ENCODE measurements at regions not wholly inside any gene's neighbourhood (a gene's known extent, or its start where the extent isn't known, plus 50 kb on each side); places are given as distances from the start of the nearest gene placed in this dataset.
"Not testable (repeated sequence)": the region's sequence is repeated elsewhere in the genome, so short reads cannot be mapped to it uniquely, and the experiment has no call there.

DNA sequence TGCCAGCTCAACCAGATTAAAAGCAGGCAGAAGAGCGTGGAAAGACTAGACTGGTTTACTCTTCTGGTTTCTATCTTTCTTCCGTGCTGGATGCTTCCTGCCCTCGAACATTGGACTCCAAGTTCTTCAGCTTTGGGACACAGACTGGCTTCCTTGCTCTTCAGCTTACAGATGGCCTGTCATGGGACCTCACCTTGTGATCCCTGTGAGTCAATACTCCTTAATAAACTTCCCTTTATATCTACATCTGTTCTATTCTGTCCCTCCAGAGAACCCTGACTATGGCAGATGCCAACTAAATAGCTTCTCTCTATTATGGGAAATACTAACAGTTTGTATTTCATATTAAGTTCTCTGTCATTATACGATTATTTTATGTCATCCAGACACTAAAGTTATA, 609.1 kb downstream of the LMO7 start:
- TF ChIP-seq, protein P1, sequence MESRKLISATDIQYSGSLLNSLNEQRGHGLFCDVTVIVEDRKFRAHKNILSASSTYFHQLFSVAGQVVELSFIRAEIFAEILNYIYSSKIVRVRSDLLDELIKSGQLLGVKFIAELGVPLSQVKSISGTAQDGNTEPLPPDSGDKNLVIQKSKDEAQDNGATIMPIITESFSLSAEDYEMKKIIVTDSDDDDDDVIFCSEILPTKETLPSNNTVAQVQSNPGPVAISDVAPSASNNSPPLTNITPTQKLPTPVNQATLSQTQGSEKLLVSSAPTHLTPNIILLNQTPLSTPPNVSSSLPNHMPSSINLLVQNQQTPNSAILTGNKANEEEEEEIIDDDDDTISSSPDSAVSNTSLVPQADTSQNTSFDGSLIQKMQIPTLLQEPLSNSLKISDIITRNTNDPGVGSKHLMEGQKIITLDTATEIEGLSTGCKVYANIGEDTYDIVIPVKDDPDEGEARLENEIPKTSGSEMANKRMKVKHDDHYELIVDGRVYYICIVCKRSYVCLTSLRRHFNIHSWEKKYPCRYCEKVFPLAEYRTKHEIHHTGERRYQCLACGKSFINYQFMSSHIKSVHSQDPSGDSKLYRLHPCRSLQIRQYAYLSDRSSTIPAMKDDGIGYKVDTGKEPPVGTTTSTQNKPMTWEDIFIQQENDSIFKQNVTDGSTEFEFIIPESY (IDR thresholded peaks at IDR 0.05), result no peak
- TF ChIP-seq FOXA2 (IDR thresholded peaks at IDR 0.05) (no peak), SP1 (IDR thresholded peaks at IDR 0.05) (no peak), GABPA (IDR thresholded peaks at IDR 0.05 in 1 of 2, conservative IDR thresholded peaks at IDR 0.05 in 1 of 2) (no peak), YY1 (IDR thresholded peaks at IDR 0.05) (no peak), EGR1 (IDR thresholded peaks at IDR 0.05; ENCODE audit: low read depth in 2 of 2) (no peak), RXRA (IDR thresholded peaks at IDR 0.05) (no peak), NR2F2 (IDR thresholded peaks at IDR 0.05) (no peak), RAD21 (IDR thresholded peaks at IDR 0.05) (no peak), TAF1 (conservative IDR thresholded peaks at IDR 0.05) (no peak)
- TF ChIP-seq, protein P2, sequence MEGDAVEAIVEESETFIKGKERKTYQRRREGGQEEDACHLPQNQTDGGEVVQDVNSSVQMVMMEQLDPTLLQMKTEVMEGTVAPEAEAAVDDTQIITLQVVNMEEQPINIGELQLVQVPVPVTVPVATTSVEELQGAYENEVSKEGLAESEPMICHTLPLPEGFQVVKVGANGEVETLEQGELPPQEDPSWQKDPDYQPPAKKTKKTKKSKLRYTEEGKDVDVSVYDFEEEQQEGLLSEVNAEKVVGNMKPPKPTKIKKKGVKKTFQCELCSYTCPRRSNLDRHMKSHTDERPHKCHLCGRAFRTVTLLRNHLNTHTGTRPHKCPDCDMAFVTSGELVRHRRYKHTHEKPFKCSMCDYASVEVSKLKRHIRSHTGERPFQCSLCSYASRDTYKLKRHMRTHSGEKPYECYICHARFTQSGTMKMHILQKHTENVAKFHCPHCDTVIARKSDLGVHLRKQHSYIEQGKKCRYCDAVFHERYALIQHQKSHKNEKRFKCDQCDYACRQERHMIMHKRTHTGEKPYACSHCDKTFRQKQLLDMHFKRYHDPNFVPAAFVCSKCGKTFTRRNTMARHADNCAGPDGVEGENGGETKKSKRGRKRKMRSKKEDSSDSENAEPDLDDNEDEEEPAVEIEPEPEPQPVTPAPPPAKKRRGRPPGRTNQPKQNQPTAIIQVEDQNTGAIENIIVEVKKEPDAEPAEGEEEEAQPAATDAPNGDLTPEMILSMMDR (IDR thresholded peaks at IDR 0.05; ENCODE audit: low read depth, low read length, missing input control), result no peak
- TF ChIP-seq, protein P3, sequence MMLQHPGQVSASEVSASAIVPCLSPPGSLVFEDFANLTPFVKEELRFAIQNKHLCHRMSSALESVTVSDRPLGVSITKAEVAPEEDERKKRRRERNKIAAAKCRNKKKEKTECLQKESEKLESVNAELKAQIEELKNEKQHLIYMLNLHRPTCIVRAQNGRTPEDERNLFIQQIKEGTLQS (IDR thresholded peaks at IDR 0.05), result no peak
- no peaks in the 10 kb centered on the region for H3K9me3 ChIP-seq (ENCODE audit: control insufficient read depth in 4 of 4, low read length in 3 of 4)
- WGBS, result 37% methylated on average over 4 of the region's 4 CpGs
- DNase-seq (ENCODE audit: low spot score), result no peak
- no peaks in the 10 kb centered on the region for H3K36me3 ChIP-seq (ENCODE audit: control insufficient read depth in 4 of 4, insufficient read depth in 3 of 4, low read depth in 1 of 4, low read length in 3 of 4)
- H3K9ac ChIP-seq (ENCODE audit: low read depth in 1 of 2, low read length in 2 of 2), result no peak overlapping the region
- H3K27me3 ChIP-seq (ENCODE audit: control insufficient read depth in 4 of 4, insufficient read depth in 4 of 4, low read length in 3 of 4), result no peaks in the 10 kb centered on the region
- H3K4me3 ChIP-seq (ENCODE audit: low read depth in 1 of 3, low read length in 3 of 3), result no peak overlapping the region
- H3K27ac ChIP-seq (ENCODE audit: low read depth in 1 of 2, low read length in 2 of 2), result no peak overlapping the region
- no peaks in the 10 kb centered on the region for H3K4me1 ChIP-seq (ENCODE audit: control insufficient read depth in 4 of 4, insufficient read depth in 4 of 4, low read length in 3 of 4)

DNA sequence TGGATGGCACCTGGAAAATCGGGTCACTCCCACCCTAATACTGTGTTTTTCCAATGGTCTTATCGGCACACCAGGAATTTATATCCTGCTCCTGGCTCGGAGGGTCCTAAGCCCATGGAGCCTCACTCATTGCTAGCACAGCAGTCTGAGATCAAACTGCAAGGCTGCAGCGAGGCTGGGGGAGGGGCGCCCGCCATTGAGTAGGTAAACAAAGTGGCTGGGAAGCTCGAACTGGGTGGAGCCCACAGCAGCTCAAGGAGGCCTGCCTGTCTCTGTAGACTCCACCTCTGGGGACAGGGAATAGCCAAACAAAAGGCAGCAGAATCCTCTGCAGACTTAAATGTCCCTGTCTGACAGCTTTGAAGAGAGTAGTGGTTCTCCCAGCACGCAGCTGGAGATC, 607.0 kb downstream of the LMO7 start:
- H3K27ac ChIP-seq (ENCODE audit: low read depth in 1 of 2, low read length in 2 of 2); H3K9me3 ChIP-seq (ENCODE audit: control insufficient read depth in 4 of 4, low read length in 3 of 4); H3K27me3 ChIP-seq (ENCODE audit: control insufficient read depth in 4 of 4, insufficient read depth in 4 of 4, low read length in 3 of 4); DNase-seq (ENCODE audit: low spot score); H3K4me3 ChIP-seq (ENCODE audit: low read depth in 1 of 3, low read length in 3 of 3); H3K9ac ChIP-seq (ENCODE audit: low read depth in 1 of 2, low read length in 2 of 2); H3K36me3 ChIP-seq (ENCODE audit: control insufficient read depth in 4 of 4, insufficient read depth in 3 of 4, low read depth in 1 of 4, low read length in 3 of 4); H3K4me1 ChIP-seq (ENCODE audit: control insufficient read depth in 4 of 4, insufficient read depth in 4 of 4, low read length in 3 of 4): not testable (repeated sequence)
- 64% methylated on average over 8 of the region's 8 CpGs for WGBS

DNA sequence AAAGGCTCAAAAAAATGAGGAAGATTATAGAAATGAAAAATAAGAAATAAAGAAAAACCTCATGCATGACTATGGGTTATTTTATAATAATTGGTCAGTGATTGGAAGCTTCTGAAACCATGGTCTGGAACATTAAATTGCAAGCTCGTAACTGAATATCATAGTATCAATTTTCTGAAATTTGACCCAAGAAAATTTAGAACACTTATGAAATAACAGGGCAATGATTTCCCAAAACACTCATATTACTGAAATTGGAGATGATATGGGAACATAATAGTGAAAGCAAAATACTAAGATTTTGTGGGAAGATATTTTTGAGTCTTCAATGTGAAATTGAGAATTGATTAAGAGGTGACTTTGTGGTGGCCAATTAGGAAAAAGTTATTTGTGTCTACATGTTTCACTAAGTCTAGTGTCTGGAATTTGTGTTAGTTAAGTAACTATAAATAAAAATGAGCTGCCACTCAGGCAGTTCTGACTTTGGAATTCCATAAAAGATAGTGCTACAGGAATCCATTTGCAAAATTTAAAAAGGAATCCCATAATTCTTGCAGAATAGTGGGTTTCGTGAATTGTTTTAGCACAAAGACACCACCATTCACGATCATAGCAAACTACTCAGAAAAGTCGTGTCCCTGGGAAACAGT, 603.0 kb downstream of the LMO7 start:
- H3K4me3 ChIP-seq (ENCODE audit: low read depth in 1 of 3, low read length in 3 of 3), result no peak overlapping the region
- no peaks in the 10 kb centered on the region for H3K9me3 ChIP-seq (ENCODE audit: control insufficient read depth in 4 of 4, low read length in 3 of 4)
- WGBS, result 77% methylated on average over 4 of the region's 4 CpGs
- no peak overlapping the region for H3K27ac ChIP-seq (ENCODE audit: low read depth in 1 of 2, low read length in 2 of 2)
- H3K9ac ChIP-seq (ENCODE audit: low read depth in 1 of 2, low read length in 2 of 2), result no peak overlapping the region
- no peaks in the 10 kb centered on the region for H3K36me3 ChIP-seq (ENCODE audit: control insufficient read depth in 4 of 4, insufficient read depth in 3 of 4, low read depth in 1 of 4, low read length in 3 of 4)
- DNase-seq (ENCODE audit: low spot score), result no peak
- no peaks in the 10 kb centered on the region for H3K27me3 ChIP-seq (ENCODE audit: control insufficient read depth in 4 of 4, insufficient read depth in 4 of 4, low read length in 3 of 4)
- H3K4me1 ChIP-seq (ENCODE audit: control insufficient read depth in 4 of 4, insufficient read depth in 4 of 4, low read length in 3 of 4), result no peaks in the 10 kb centered on the region
- no peak for TF ChIP-seq EGR1 (IDR thresholded peaks at IDR 0.05; ENCODE audit: low read depth in 2 of 2)
- TF ChIP-seq, protein P3 (IDR thresholded peaks at IDR 0.05), result no peak
- TF ChIP-seq HNF4G (IDR thresholded peaks at IDR 0.05), result no peak
- no peak for TF ChIP-seq TAF1 (conservative IDR thresholded peaks at IDR 0.05)
- TF ChIP-seq, protein P4, sequence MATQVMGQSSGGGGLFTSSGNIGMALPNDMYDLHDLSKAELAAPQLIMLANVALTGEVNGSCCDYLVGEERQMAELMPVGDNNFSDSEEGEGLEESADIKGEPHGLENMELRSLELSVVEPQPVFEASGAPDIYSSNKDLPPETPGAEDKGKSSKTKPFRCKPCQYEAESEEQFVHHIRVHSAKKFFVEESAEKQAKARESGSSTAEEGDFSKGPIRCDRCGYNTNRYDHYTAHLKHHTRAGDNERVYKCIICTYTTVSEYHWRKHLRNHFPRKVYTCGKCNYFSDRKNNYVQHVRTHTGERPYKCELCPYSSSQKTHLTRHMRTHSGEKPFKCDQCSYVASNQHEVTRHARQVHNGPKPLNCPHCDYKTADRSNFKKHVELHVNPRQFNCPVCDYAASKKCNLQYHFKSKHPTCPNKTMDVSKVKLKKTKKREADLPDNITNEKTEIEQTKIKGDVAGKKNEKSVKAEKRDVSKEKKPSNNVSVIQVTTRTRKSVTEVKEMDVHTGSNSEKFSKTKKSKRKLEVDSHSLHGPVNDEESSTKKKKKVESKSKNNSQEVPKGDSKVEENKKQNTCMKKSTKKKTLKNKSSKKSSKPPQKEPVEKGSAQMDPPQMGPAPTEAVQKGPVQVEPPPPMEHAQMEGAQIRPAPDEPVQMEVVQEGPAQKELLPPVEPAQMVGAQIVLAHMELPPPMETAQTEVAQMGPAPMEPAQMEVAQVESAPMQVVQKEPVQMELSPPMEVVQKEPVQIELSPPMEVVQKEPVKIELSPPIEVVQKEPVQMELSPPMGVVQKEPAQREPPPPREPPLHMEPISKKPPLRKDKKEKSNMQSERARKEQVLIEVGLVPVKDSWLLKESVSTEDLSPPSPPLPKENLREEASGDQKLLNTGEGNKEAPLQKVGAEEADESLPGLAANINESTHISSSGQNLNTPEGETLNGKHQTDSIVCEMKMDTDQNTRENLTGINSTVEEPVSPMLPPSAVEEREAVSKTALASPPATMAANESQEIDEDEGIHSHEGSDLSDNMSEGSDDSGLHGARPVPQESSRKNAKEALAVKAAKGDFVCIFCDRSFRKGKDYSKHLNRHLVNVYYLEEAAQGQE (IDR thresholded peaks at IDR 0.05), result no peak
- no peak for TF ChIP-seq JUND (IDR thresholded peaks at IDR 0.05)
- TF ChIP-seq RAD21 (IDR thresholded peaks at IDR 0.05), result no peak
- TF ChIP-seq, protein P5, sequence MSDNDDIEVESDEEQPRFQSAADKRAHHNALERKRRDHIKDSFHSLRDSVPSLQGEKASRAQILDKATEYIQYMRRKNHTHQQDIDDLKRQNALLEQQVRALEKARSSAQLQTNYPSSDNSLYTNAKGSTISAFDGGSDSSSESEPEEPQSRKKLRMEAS (IDR thresholded peaks at IDR 0.05), result no peak
- TF ChIP-seq HNF4A (conservative IDR thresholded peaks at IDR 0.05), result no peak
- no peak for TF ChIP-seq SP1 (IDR thresholded peaks at IDR 0.05)
- TF ChIP-seq GABPA (IDR thresholded peaks at IDR 0.05 in 1 of 2, conservative IDR thresholded peaks at IDR 0.05 in 1 of 2), result no peak
- TF ChIP-seq, protein P2 (IDR thresholded peaks at IDR 0.05; ENCODE audit: low read depth, low read length, missing input control), result no peak

Measured in liver (tissue), 8 donors.